NCI-H1105 treated with DMSO at 0.1 percent for 48 hours (cell line): ENCODE measurements at regions not wholly inside any gene's neighbourhood (a gene's known extent, or its start where the extent isn't known, plus 50 kb on each side); places are given as distances from the start of the nearest gene placed in this dataset.

Experiments used
- DNase-seq: peaks from one replicate; lab custom pipeline; 2025; lab: John Stamatoyannopoulos, UW

GRCh38 chr1:87682565-87682964, 353.9 kb downstream of the LMO4 start:
- DNase-seq, result no peak

- peak; percentile 81 for DNase-seq
Observed at GRCh38 chr1:87683196-87683956, 354.7 kb downstream of the LMO4 start.

- DNase-seq, result peak; percentile 58
Observed at GRCh38 chr1:87684194-87684593, 355.5 kb downstream of the LMO4 start.

- DNase-seq, result peak; percentile 82
Observed at GRCh38 chr1:87684713-87685205, 356.1 kb downstream of the LMO4 start.

GRCh38 chr1:87685311-87686135, 356.8 kb downstream of the LMO4 start:
- DNase-seq, result no peak

GRCh38 chr1:87686136-87686495, 357.4 kb downstream of the LMO4 start:
- DNase-seq, result no peak

GRCh38 chr1:87686671-87687070, 358.0 kb downstream of the LMO4 start:
- no peak for DNase-seq

- no peak for DNase-seq
Observed at GRCh38 chr1:87688136-87688535, 359.5 kb downstream of the LMO4 start.

GRCh38 chr1:87689487-87689886, 360.8 kb downstream of the LMO4 start:
- DNase-seq, result no peak

- DNase-seq, result no peak
Observed at GRCh38 chr1:87696483-87696882, 367.8 kb downstream of the LMO4 start.

- DNase-seq, result no peak
Observed at GRCh38 chr1:87702455-87702854, 373.8 kb downstream of the LMO4 start.

GRCh38 chr1:87705233-87705632, 376.6 kb downstream of the LMO4 start:
- DNase-seq, result no peak

- DNase-seq, result no peak
Observed at GRCh38 chr1:87706203-87706602, 377.5 kb downstream of the LMO4 start.

GRCh38 chr1:87706779-87707228, 378.1 kb downstream of the LMO4 start:
- peak; percentile 73 for DNase-seq

GRCh38 chr1:87707411-87707810, 378.7 kb downstream of the LMO4 start:
- no peak for DNase-seq

GRCh38 chr1:87712261-87713010, 383.8 kb downstream of the LMO4 start:
- no peak for DNase-seq

- DNase-seq, result no peak
Observed at GRCh38 chr1:87714278-87714677, 385.6 kb downstream of the LMO4 start.

GRCh38 chr1:87715052-87715451, 386.4 kb downstream of the LMO4 start:
- no peak for DNase-seq

- DNase-seq, result no peak
Observed at GRCh38 chr1:87715471-87715870, 386.8 kb downstream of the LMO4 start.

GRCh38 chr1:87717157-87717670, 388.5 kb downstream of the LMO4 start:
- DNase-seq, result no peak

GRCh38 chr1:87718241-87718950, 389.7 kb downstream of the LMO4 start:
- peak; percentile 74 for DNase-seq
